ENCODE measurements at regions not wholly inside any gene's neighbourhood (a gene's known extent, or its start where the extent isn't known, plus 50 kb on each side); places are given as distances from the start of the nearest gene placed in this dataset.
A peak's percentile ranks its signal among the peaks of the same experiment; 100 is the strongest.

GRCh38 chr10:131723297-131724168, 177.3 kb upstream of the PPP2R2D start:
- H3K27ac Mint-ChIP-seq = no peak overlapping the region
- H3K36me3 Mint-ChIP-seq = no peaks in the 10 kb centered on the region
- H3K9me3 Mint-ChIP-seq = peaks cover 3 to 4% of the 10 kb centered on the region in 2 donors
- DNase-seq = no peak
- peaks cover 21 to 24% of the 10 kb centered on the region in 2 donors for H3K27me3 Mint-ChIP-seq
- no peak for ATAC-seq (replicated peaks)
- H3K4me3 Mint-ChIP-seq = no peak overlapping the region
- H3K4me1 Mint-ChIP-seq = peaks cover 5 to 10% of the 10 kb centered on the region in 2 donors

GRCh38 chr10:131724169-131724545, 176.7 kb upstream of the PPP2R2D start:
- Mint-ChIP-seq H3K4me3 (no peak overlapping the region), H3K36me3 (no peaks in the 10 kb centered on the region), H3K27ac (no peak overlapping the region), H3K4me1 (peaks cover 5 to 10% of the 10 kb centered on the region in 2 donors), H3K9me3 (peaks cover 3 to 4% of the 10 kb centered on the region in 2 donors), H3K27me3 (peaks cover 24 to 25% of the 10 kb centered on the region in 2 donors)
- ATAC-seq (replicated peaks) (no peak), DNase-seq (no peak)

GRCh38 chr10:131724891-131725580, 175.8 kb upstream of the PPP2R2D start:
- no peak for DNase-seq
- peaks cover 24 to 25% of the 10 kb centered on the region in 2 donors for H3K27me3 Mint-ChIP-seq
- H3K36me3 Mint-ChIP-seq = no peaks in the 10 kb centered on the region
- no peak overlapping the region for H3K27ac Mint-ChIP-seq
- ATAC-seq (replicated peaks) = no peak
- peaks cover 2% of the 10 kb centered on the region in 2 donors for H3K9me3 Mint-ChIP-seq
- H3K4me3 Mint-ChIP-seq = no peak overlapping the region
- H3K4me1 Mint-ChIP-seq = peaks cover 5 to 10% of the 10 kb centered on the region in 2 donors

GRCh38 chr10:131725581-131726069, 175.2 kb upstream of the PPP2R2D start:
- no peaks in the 10 kb centered on the region for H3K36me3 Mint-ChIP-seq
- H3K27me3 Mint-ChIP-seq = peaks cover 24 to 25% of the 10 kb centered on the region in 2 donors
- ATAC-seq (replicated peaks) = no peak
- peaks cover 5 to 10% of the 10 kb centered on the region in 2 donors for H3K4me1 Mint-ChIP-seq
- no peak overlapping the region for H3K4me3 Mint-ChIP-seq
- H3K27ac Mint-ChIP-seq = no peak overlapping the region
- no peak for DNase-seq
- H3K9me3 Mint-ChIP-seq = no peaks in the 10 kb centered on the region

GRCh38 chr10:131726076-131726880, 174.5 kb upstream of the PPP2R2D start:
- peaks cover 24 to 25% of the 10 kb centered on the region in 2 donors for H3K27me3 Mint-ChIP-seq
- no peak overlapping the region for H3K27ac Mint-ChIP-seq
- H3K36me3 Mint-ChIP-seq = no peaks in the 10 kb centered on the region
- ATAC-seq (replicated peaks) (peak; percentile 43 to 52), DNase-seq (no peak)
- H3K4me3 Mint-ChIP-seq = peak overlapping the region in 1 of 2 donors; percentile 52
- peaks cover 5 to 10% of the 10 kb centered on the region in 2 donors for H3K4me1 Mint-ChIP-seq
- no peaks in the 10 kb centered on the region for H3K9me3 Mint-ChIP-seq

- H3K4me3 Mint-ChIP-seq = peak overlapping the region in 1 of 2 donors; percentile 52
- ATAC-seq (replicated peaks) (no peak), DNase-seq (no peak)
- H3K4me1 Mint-ChIP-seq = peaks cover 5 to 10% of the 10 kb centered on the region in 2 donors
- peaks cover 24 to 25% of the 10 kb centered on the region in 2 donors for H3K27me3 Mint-ChIP-seq
- H3K9me3 Mint-ChIP-seq = no peaks in the 10 kb centered on the region
- no peak overlapping the region for H3K27ac Mint-ChIP-seq
- no peaks in the 10 kb centered on the region for H3K36me3 Mint-ChIP-seq
Observed at GRCh38 chr10:131726967-131727366, 173.8 kb upstream of the PPP2R2D start.

- ATAC-seq (replicated peaks) (no peak), DNase-seq (no peak)
- H3K27me3 Mint-ChIP-seq = peaks cover 24 to 25% of the 10 kb centered on the region in 2 donors
- H3K9me3 Mint-ChIP-seq = peaks cover 3% of the 10 kb centered on the region in 2 donors
- no peaks in the 10 kb centered on the region for H3K36me3 Mint-ChIP-seq
- H3K4me3 Mint-ChIP-seq = no peak overlapping the region
- H3K4me1 Mint-ChIP-seq = peaks cover 5 to 10% of the 10 kb centered on the region in 2 donors
- no peak overlapping the region for H3K27ac Mint-ChIP-seq
Observed at GRCh38 chr10:131727560-131727959, 173.2 kb upstream of the PPP2R2D start.

- Mint-ChIP-seq H3K27ac (no peak overlapping the region), H3K4me3 (no peak overlapping the region), H3K27me3 (peaks cover 24 to 25% of the 10 kb centered on the region in 2 donors), H3K4me1 (peaks cover 5 to 10% of the 10 kb centered on the region in 2 donors), H3K36me3 (no peaks in the 10 kb centered on the region), H3K9me3 (peaks cover 3% of the 10 kb centered on the region in 2 donors)
- no peak for DNase-seq
- no peak for ATAC-seq (replicated peaks)
Observed at GRCh38 chr10:131728286-131729228, 172.3 kb upstream of the PPP2R2D start.

- no peaks in the 10 kb centered on the region for H3K36me3 Mint-ChIP-seq
- no peak overlapping the region for H3K27ac Mint-ChIP-seq
Observed at GRCh38 chr10:131729361-131729760, 171.4 kb upstream of the PPP2R2D start.

GRCh38 chr10:131729938-131730660, 170.7 kb upstream of the PPP2R2D start:
- H3K4me1 Mint-ChIP-seq = peaks cover 5 to 10% of the 10 kb centered on the region in 2 donors
- H3K27me3 Mint-ChIP-seq = peaks cover 24 to 25% of the 10 kb centered on the region in 2 donors
- no peaks in the 10 kb centered on the region for H3K36me3 Mint-ChIP-seq
- no peak overlapping the region for H3K4me3 Mint-ChIP-seq
- H3K27ac Mint-ChIP-seq = no peak overlapping the region
- peaks cover 3% of the 10 kb centered on the region in 2 donors for H3K9me3 Mint-ChIP-seq
- ATAC-seq (replicated peaks) (no peak), DNase-seq (no peak)

More at GRCh38 chr10:131729361-131729760, 171.4 kb upstream of the PPP2R2D start:
- H3K27me3 Mint-ChIP-seq = peaks cover 24 to 25% of the 10 kb centered on the region in 2 donors
- H3K4me1 Mint-ChIP-seq = peaks cover 5 to 10% of the 10 kb centered on the region in 2 donors
- DNase-seq (no peak), ATAC-seq (replicated peaks) (no peak)
- H3K9me3 Mint-ChIP-seq = peaks cover 3% of the 10 kb centered on the region in 2 donors
- no peak overlapping the region for H3K4me3 Mint-ChIP-seq

GRCh38 chr10:131730771-131731497, 169.9 kb upstream of the PPP2R2D start:
- no peak for DNase-seq
- ATAC-seq (replicated peaks) = no peak
- no peaks in the 10 kb centered on the region for H3K36me3 Mint-ChIP-seq
- no peak overlapping the region for H3K4me3 Mint-ChIP-seq
- H3K9me3 Mint-ChIP-seq = peaks cover 3% of the 10 kb centered on the region in 2 donors
- no peak overlapping the region for H3K27ac Mint-ChIP-seq
- H3K27me3 Mint-ChIP-seq = peaks cover 16 to 19% of the 10 kb centered on the region in 2 donors
- peaks cover 5 to 10% of the 10 kb centered on the region in 2 donors for H3K4me1 Mint-ChIP-seq
